DND-41 (cell line): ENCODE measurements at regions not wholly inside any gene's neighbourhood (a gene's known extent, or its start where the extent isn't known, plus 50 kb on each side); places are given as distances from the start of the nearest gene placed in this dataset.

Experiments
- CTCF ChIP-seq: IDR thresholded peaks from 2 replicates; pipeline ENCODE4 v1.5.1; 2012; ENCODE audit warnings: borderline replicate concordance, low read length, moderate library complexity, mild to moderate bottlenecking; ENCODE audit not compliant: poor library complexity, severe bottlenecking; ENCODE audit errors: extremely low read depth
- EZH2 ChIP-seq: IDR thresholded peaks from 3 replicates; pipeline ENCODE4 v1.6.1; 2012; ENCODE audit warnings: borderline replicate concordance, low read depth, mild to moderate bottlenecking, moderate library complexity, low read length, inconsistent platforms; ENCODE audit not compliant: severe bottlenecking

GRCh38 chrX:4485912-4486311 lies 772.5 kb upstream of the PRKX start:
- TF ChIP-seq CTCF (no peak), EZH2 (no peak)
